KMS-11 (cell line): ENCODE measurements at regions not wholly inside any gene's neighbourhood (a gene's known extent, or its start where the extent isn't known, plus 50 kb on each side); places are given as distances from the start of the nearest gene placed in this dataset.

Source experiments
- H2AFZ ChIP-seq: fragments of 200-600 bp; sonication (generic); 2 replicates; pipeline ENCODE4 v1.6.1; 2016; ENCODE audit warnings: antibody characterized with exemption, mixed run types, low read depth
- H3K27ac ChIP-seq: fragments of 200-600 bp; sonication (generic); 2 replicates; pipeline ENCODE4 v1.6.1; 2016; ENCODE audit warnings: mild to moderate bottlenecking, mixed run types
- H3K27me3 ChIP-seq: fragments of 200-600 bp; sonication (generic); 2 replicates; pipeline ENCODE4 v1.6.1; 2017; ENCODE audit warnings: mild to moderate bottlenecking, low read depth, mixed run types, moderate library complexity; ENCODE audit not compliant: insufficient read depth
- H3K36me3 ChIP-seq: fragments of 200-600 bp; sonication (generic); 2 replicates; pipeline ENCODE4 v1.6.1; 2017; ENCODE audit warnings: mild to moderate bottlenecking, mixed run types; ENCODE audit not compliant: insufficient read depth
- H3K4me1 ChIP-seq: fragments of 200-600 bp; sonication (generic); 2 replicates; pipeline ENCODE4 v1.6.1; 2016; ENCODE audit warnings: mild to moderate bottlenecking, low read depth, mixed run types; ENCODE audit not compliant: poor library complexity, severe bottlenecking
- H3K4me2 ChIP-seq: fragments of 200-600 bp; sonication (generic); 2 replicates; pipeline ENCODE4 v1.7.0; 2016; ENCODE audit warnings: mild to moderate bottlenecking, mixed run types
- H3K4me3 ChIP-seq: fragments of 200-600 bp; sonication (generic); IDR thresholded peaks from 2 replicates; pipeline ENCODE4 v1.6.1; 2017; ENCODE audit warnings: low read depth, low read length, mixed read lengths; ENCODE audit not compliant: insufficient read depth
- H3K79me2 ChIP-seq: fragments of 200-600 bp; sonication (generic); 2 replicates; pipeline ENCODE4 v1.6.1; 2016; ENCODE audit warnings: low read depth, mixed run types; ENCODE audit not compliant: insufficient read depth
- H3K9ac ChIP-seq: fragments of 200-600 bp; sonication (generic); 2 replicates; pipeline ENCODE4 v1.6.1; 2016; ENCODE audit warnings: mild to moderate bottlenecking, mixed run types
- H4K20me1 ChIP-seq: fragments of 200-600 bp; sonication (generic); 2 replicates; pipeline ENCODE4 v1.6.1; 2016; ENCODE audit warnings: mild to moderate bottlenecking, mixed run types; ENCODE audit not compliant: insufficient read depth
- TF ChIP-seq, protein P1 (sequence below): fragments of 200-600 bp; sonication (generic); conservative IDR thresholded peaks from 2 replicates; pipeline ENCODE4 v1.6.1; 2017; ENCODE audit warnings: low read depth, mild to moderate bottlenecking, antibody characterized with exemption, low read length, moderate library complexity, mixed read lengths

DNA sequence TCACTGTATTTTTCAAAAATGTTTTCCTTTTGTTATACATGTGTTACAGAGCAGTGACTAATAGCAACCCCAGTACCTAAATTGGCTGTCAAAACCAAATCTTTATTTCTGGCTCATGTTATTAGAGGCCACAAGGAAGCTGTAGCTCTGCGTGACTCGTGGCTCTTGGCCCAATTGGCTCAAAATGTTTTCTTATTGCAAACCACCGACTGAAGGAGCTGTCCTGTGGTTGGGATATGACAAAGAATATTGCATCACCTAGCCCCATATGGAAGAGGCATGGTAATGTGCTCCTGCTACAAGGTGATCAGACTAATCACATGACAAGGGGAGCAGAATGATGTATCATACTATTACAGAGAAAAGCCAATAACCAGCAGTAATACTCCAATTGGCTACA is 1058.5 kb downstream of the CBLN2 start:
- no peak overlapping the region for H2AFZ ChIP-seq
- no peaks in the 10 kb centered on the region for H4K20me1 ChIP-seq
- TF ChIP-seq, protein P1, sequence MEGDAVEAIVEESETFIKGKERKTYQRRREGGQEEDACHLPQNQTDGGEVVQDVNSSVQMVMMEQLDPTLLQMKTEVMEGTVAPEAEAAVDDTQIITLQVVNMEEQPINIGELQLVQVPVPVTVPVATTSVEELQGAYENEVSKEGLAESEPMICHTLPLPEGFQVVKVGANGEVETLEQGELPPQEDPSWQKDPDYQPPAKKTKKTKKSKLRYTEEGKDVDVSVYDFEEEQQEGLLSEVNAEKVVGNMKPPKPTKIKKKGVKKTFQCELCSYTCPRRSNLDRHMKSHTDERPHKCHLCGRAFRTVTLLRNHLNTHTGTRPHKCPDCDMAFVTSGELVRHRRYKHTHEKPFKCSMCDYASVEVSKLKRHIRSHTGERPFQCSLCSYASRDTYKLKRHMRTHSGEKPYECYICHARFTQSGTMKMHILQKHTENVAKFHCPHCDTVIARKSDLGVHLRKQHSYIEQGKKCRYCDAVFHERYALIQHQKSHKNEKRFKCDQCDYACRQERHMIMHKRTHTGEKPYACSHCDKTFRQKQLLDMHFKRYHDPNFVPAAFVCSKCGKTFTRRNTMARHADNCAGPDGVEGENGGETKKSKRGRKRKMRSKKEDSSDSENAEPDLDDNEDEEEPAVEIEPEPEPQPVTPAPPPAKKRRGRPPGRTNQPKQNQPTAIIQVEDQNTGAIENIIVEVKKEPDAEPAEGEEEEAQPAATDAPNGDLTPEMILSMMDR, result no peak
- H3K36me3 ChIP-seq, result no peaks in the 10 kb centered on the region
- no peak overlapping the region for H3K27ac ChIP-seq
- no peak overlapping the region for H3K9ac ChIP-seq
- H3K27me3 ChIP-seq, result no peaks in the 10 kb centered on the region
- no peak overlapping the region for H3K4me2 ChIP-seq
- H3K4me3 ChIP-seq, result no peak overlapping the region
- H3K79me2 ChIP-seq, result no peaks in the 10 kb centered on the region
- H3K4me1 ChIP-seq, result no peaks in the 10 kb centered on the region

DNA sequence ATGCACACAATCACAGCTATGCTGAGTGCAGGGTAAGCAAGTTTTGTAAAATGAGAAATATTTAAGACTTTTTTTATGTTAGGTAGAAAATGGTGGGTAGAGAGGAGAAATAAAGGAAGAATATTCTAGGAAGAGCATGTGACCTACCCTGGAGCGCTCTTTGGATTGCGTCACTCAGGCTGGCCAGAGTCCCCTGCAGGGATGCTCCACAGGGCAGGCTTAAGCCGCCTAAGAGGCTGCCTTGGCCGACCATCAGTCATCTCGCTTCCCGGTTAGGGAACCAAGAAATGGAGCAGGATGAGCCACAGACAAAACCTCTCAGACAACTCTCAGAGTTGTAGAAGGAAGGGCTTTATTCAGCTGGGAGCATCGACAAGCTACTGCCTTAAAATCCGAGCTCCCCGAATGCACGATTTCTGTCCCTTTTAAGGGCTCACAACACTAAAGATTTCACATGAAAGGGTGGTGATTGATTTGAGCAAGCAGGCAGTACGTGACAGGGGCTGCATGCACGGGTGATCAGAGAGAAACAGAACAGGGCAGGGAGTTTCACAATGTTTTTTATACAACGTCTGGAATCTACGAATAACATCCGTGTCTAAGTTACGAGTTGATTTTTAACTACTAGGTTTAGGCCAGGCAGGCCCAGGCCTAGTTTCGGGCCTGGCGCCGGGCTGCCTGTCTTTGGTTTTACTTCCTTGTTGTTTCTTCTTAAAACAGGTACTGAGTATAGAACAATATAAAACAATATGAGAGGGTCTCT is 1072.0 kb downstream of the CBLN2 start:
- H3K27ac ChIP-seq, result no peak overlapping the region
- H4K20me1 ChIP-seq, result no peaks in the 10 kb centered on the region
- no peaks in the 10 kb centered on the region for H3K27me3 ChIP-seq
- H3K4me1 ChIP-seq, result no peaks in the 10 kb centered on the region
- H2AFZ ChIP-seq, result no peak overlapping the region
- no peaks in the 10 kb centered on the region for H3K79me2 ChIP-seq
- TF ChIP-seq, protein P1, result no peak
- H3K4me3 ChIP-seq, result no peak overlapping the region
- no peak overlapping the region for H3K4me2 ChIP-seq
- H3K36me3 ChIP-seq, result no peaks in the 10 kb centered on the region
- no peak overlapping the region for H3K9ac ChIP-seq

DNA sequence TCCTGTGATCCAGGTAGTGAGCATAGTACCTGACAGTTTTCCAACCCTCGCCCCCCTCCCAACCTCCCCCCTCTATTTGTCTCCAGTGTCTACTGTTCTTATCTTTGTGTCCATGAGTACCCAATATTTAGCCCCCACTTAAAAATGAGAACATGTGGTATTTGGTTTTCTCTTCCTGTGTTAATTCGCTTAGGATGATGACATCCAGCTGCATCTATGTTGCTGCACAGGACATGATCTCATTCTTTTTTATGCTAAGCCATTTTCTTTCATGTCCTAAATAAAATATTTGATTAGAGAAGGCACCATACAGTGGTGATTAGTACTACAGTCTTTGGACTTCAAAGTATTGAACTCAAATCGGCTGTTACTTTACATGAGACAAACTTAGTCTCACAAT is 1087.9 kb downstream of the CBLN2 start:
- Histone ChIP-seq H3K79me2 (no peaks in the 10 kb centered on the region), H2AFZ (no peak overlapping the region), H3K4me2 (no peak overlapping the region), H3K4me3 (no peak overlapping the region), H4K20me1 (no peaks in the 10 kb centered on the region), H3K36me3 (no peaks in the 10 kb centered on the region), H3K9ac (no peak overlapping the region), H3K27ac (no peak overlapping the region), H3K27me3 (no peaks in the 10 kb centered on the region), H3K4me1 (peaks cover 15% of the 10 kb centered on the region)
- TF ChIP-seq, protein P1, result no peak

DNA sequence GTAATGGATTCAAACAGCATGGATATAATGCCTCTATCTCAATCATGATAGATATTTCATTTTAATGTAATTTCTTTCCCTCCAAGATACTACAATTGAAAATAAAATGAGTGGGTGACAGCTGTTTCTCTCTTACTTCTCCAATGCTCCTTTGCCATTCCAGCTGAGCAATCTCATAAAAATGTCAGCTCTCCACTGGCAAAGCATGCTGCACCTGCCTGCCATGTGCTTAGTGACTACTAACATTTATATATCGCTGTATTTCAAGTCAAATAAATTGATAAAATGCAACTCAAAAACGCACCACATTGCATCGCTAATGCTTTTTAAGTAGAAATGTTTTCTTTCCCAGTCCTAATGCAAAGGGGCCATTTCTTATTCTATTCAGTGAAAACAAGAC is 1093.9 kb downstream of the CBLN2 start:
- H3K36me3 ChIP-seq, result no peaks in the 10 kb centered on the region
- TF ChIP-seq, protein P1, result no peak
- no peak overlapping the region for H3K4me3 ChIP-seq
- no peaks in the 10 kb centered on the region for H3K4me1 ChIP-seq
- no peak overlapping the region for H3K27ac ChIP-seq
- H3K9ac ChIP-seq, result no peak overlapping the region
- no peak overlapping the region for H3K4me2 ChIP-seq
- H2AFZ ChIP-seq, result no peak overlapping the region
- no peaks in the 10 kb centered on the region for H3K27me3 ChIP-seq
- H3K79me2 ChIP-seq, result no peaks in the 10 kb centered on the region
- no peaks in the 10 kb centered on the region for H4K20me1 ChIP-seq
